NCI-H226 (cell line): ENCODE measurements at regions not wholly inside any gene's neighbourhood (a gene's known extent, or its start where the extent isn't known, plus 50 kb on each side); places are given as distances from the start of the nearest gene placed in this dataset.
"Not testable (repeated sequence)": the region's sequence is repeated elsewhere in the genome, so short reads cannot be mapped to it uniquely, and the experiment has no call there.

Experiments used
- DNase-seq: peaks from one replicate; pipeline ENCODE4 v3.0.0-alpha.2; 2015

DNA sequence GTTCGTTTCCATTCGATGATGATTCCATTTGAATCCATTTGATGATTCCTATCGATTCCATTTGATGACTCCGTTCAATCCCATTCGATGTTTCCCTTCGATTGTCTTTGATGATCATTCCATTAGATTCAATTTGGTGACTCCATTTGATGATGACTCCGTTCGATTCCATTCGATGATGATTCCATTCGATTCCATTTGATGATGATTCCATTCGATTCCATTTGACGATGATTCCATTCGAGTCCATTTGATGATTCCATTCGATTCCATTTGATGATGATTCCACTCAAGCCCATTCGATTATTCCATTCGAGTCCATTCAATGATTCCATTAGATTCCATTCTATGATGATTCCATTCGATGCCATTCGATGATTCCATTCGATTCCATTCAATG, 2730.6 kb downstream of the RPIA start:
- DNase-seq, result not testable (repeated sequence)

- DNase-seq, result not testable (repeated sequence)
These were observed 2735.7 kb downstream of the RPIA start for GRCh38 chr2:91427148-91427547.

- not testable (repeated sequence) for DNase-seq
These were observed 2750.4 kb downstream of the RPIA start for GRCh38 chr2:91441932-91442245.

- DNase-seq, result no peak
These were observed 2750.9 kb downstream of the RPIA start for GRCh38 chr2:91442246-91442905.

- not testable (repeated sequence) for DNase-seq
These were observed 2751.6 kb downstream of the RPIA start for GRCh38 chr2:91442906-91443729.

DNA sequence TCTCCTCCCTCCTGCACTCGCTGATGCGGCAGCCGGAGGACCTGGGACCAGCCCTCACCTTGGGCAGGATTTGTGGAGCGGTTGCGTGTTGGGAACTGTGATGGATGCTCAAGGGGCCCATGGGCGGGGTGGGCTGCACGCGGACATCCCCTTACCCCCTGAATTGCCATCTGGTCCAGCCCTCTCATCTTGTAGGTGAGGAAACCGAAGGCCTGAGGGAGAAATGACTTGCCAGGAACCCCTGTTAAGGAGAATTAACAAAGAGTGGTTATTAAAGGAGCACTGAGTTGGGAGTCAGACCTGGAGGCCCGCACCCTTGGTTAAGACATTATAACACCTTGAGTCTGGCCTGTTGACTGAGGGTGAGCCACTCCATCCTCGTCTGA, 2752.2 kb downstream of the RPIA start:
- DNase-seq, result not testable (repeated sequence)

DNA sequence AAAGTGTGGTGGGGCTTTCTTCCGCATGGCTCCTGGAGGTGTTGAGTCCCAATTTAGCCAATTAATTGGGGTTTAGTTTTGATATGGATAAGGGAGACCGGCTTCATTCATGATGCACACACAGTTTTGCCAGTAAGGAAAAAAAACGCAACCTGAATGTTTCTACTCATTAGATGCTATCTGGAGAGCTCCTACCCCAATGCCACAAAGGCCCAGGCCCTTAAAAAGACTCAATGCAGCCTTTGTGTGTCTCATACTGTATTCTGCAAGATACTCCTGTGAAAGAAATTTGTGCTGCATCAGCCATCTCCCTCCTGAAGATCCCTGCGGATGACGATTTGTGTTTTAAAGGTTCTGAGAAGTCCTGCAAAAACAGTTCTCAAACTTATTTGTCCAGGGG, 2754.2 kb downstream of the RPIA start:
- DNase-seq, result not testable (repeated sequence)

DNA sequence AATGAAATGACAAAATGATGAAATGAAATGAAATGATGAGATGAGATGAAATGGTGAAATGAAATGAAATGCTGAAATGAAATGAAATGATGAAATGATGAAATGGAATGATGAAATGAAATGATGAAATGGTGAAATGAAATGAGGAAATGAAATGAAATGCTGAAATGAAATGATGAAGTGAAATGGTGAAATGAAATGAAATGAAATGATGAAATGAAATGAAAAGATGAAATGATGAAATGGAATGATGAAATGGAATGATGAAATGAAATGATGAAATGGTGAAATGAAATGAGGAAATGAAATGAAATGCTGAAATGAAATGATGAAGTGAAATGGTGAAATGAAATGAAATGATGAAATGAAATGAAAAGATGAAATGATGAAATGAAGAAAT, 2755.0 kb downstream of the RPIA start:
- not testable (repeated sequence) for DNase-seq

- DNase-seq, result not testable (repeated sequence)
These were observed 2755.4 kb downstream of the RPIA start for GRCh38 chr2:91446915-91447314.

- not testable (repeated sequence) for DNase-seq
These were observed 2756.0 kb downstream of the RPIA start for GRCh38 chr2:91447508-91447907.

DNA sequence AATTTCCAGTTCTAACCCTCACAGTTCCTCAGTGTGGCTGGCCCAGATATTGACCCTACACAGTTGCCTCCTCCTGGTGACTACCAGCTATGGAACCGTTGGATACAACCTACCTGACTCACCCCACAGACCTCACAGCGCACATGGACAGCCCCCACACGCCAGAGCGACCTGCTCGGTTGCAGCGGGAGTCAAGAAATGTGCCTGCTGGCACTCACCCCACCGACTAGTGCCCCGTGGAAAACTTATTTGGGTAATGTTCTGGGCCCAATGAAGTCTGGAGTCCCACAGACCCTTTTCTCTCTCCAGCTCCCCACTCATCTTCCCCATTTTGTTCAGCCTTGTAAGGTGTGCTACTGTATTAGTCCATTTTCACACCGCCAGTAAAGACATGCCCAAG, 2770.8 kb downstream of the RPIA start:
- DNase-seq, result not testable (repeated sequence)

DNA sequence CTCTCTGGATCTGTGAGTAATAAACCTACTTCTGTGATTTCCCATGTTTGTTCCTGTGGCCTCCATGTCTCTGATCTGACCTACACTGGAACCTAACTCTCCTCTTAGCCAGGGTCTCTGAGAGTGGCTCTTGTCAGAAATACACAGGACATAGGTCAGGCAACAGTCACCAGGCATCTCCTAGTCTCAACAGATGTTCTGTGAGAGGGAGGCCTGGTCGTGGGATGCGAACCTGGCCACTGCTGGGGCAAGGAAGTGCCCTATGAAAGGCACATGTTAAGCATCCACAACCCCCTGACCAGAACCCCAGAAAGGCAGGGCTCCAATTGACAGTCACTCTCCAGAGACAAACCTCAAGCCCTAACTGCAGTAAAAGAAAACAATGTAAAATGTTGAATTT, 2771.5 kb downstream of the RPIA start:
- DNase-seq, result not testable (repeated sequence)

GRCh38 chr2:91466780-91467363, 2775.4 kb downstream of the RPIA start:
- not testable (repeated sequence) for DNase-seq

- DNase-seq, result not testable (repeated sequence)
These were observed 2784.9 kb downstream of the RPIA start for GRCh38 chr2:91476244-91476935.

GRCh38 chr2:91476936-91477246, 2785.4 kb downstream of the RPIA start:
- not testable (repeated sequence) for DNase-seq

GRCh38 chr2:91477291-91477690, 2785.8 kb downstream of the RPIA start:
- DNase-seq, result not testable (repeated sequence)

DNA sequence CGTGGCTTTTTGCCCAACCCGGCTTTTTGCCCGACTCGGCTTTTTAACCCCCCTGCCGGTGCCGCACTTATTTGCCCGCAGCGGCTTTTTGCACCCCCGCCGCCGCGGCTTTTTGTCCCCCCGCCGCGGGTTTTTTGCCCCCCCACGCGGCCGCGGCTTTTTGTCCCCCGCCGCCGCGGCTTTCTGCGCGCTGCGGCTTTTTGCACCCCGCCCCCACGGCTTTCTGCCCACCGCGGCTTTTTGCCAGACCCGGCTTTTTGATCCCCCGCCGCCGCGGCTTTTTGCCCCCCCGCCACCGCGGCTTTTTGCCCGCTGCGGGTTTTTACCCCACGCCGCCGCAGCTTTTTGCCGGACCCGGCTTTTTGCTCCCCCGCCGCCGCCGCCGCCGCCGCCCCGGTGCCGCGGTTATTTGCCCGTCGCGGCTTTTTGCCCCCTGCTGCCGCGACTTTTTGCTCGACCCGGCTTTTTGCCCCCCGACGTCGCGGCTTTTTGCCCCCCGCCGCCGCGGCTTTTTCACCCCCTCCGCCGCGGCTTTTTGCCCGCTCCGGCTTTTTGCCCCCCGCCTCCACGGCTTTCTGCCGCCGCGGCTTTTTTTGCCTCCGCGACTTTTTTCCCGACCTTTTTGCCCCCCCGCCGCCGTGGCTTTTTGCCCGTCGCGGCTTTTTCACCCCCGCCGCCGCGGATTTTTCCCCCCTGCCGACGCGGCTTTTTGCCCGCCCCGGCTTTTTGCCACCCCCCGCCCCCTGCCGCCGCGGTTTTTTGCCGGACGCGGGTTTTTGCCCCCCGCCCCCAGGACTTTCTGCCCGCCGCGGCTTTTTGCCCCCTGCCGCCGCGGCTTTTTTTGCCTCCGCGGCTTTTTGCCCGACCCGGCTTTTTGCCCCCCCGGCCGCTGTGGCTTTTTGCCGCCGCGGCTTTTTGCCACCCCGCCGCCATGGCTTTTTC, 2786.5 kb downstream of the RPIA start:
- DNase-seq, result peak; percentile 1

GRCh38 chr2:91478851-91479718, 2787.6 kb downstream of the RPIA start:
- not testable (repeated sequence) for DNase-seq

DNA sequence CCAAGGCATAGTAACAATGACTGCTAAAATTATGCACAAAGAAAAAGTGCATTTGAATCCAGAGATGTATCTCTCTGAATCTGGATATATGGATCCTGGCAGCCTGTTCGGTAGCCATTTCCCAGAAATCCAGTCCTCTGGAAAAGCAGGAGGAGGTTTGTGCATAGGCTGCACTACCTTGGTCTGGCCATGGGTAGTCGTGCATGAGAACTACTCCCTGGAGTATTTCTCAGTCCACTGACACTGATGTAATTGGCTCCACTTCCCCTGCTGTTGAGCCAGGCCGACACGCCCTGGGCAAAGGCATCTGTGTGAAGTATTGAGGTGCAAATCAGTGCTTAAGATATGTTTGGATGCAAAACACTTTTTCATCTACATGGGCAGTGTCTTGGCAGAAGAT, 2793.8 kb downstream of the RPIA start:
- not testable (repeated sequence) for DNase-seq

- DNase-seq, result peak; percentile 2
These were observed 2805.9 kb downstream of the RPIA start for GRCh38 chr2:91497129-91498064.
